Small intestine (tissue), 7 donors: ENCODE measurements at regions not wholly inside any gene's neighbourhood (a gene's known extent, or its start where the extent isn't known, plus 50 kb on each side); places are given as distances from the start of the nearest gene placed in this dataset.

Experiments used
- DNase-seq, 2 donors: peaks; one replicate each; pipeline versions ENCODE4 v3.0.0 to v3.0.0-alpha.2; 2013
- FAIRE-seq: peaks from 2 replicates; lab custom pipeline; 2012; peaks lifted over from hg19 to GRCh38; lab: Jason Lieb, UNC
- H3K27ac ChIP-seq, 3 donors: one replicate each; pipeline ENCODE4 v1.5.1; 2013; ENCODE audit warnings: low read length in 2 of 3, mild to moderate bottlenecking in 2 of 3, control low read depth in 1 of 3, inconsistent platforms in 1 of 3, low read depth in 1 of 3, moderate library complexity in 1 of 3
- H3K27me3 ChIP-seq, 3 donors: one replicate each; pipeline ENCODE4 v1.6.1; 2013; ENCODE audit warnings: low read length in 3 of 3, inconsistent platforms in 1 of 3; ENCODE audit not compliant: control insufficient read depth in 3 of 3, insufficient read depth in 3 of 3
- H3K36me3 ChIP-seq, 3 donors: one replicate each; pipeline ENCODE4 v1.6.1; 2013; ENCODE audit warnings: low read length in 3 of 3, inconsistent platforms in 1 of 3, low read depth in 1 of 3, mild to moderate bottlenecking in 1 of 3, moderate library complexity in 1 of 3; ENCODE audit not compliant: control insufficient read depth in 3 of 3, insufficient read depth in 2 of 3
- H3K4me1 ChIP-seq, 3 donors: one replicate each; pipeline ENCODE4 v1.6.1; 2013; ENCODE audit warnings: low read length in 2 of 3, inconsistent platforms in 1 of 3, low read depth in 1 of 3, mild to moderate bottlenecking in 1 of 3, moderate library complexity in 1 of 3; ENCODE audit not compliant: control insufficient read depth in 3 of 3, insufficient read depth in 2 of 3
- H3K4me3 ChIP-seq, 3 donors: one replicate each; pipeline ENCODE4 v1.5.1; 2013; ENCODE audit warnings: low read length in 3 of 3, control low read depth in 1 of 3, inconsistent platforms in 1 of 3, low read depth in 1 of 3, mild to moderate bottlenecking in 1 of 3, moderate library complexity in 1 of 3
- H3K9me3 ChIP-seq, 2 donors: one replicate each; pipeline ENCODE4 v1.6.1; 2013; ENCODE audit warnings: low read depth in 1 of 2, low read length in 1 of 2; ENCODE audit not compliant: control insufficient read depth in 2 of 2, insufficient read depth in 1 of 2
- WGBS, 3 donors: extraction: QIAGEN DNeasy Blood & Tissue Kit; methylation state at CpG; one replicate each; pipeline ENCODE4 v1.1.7; 2013; 5-methylcytosine and 5-hydroxymethylcytosine counted together
- donor health status: healthy with polysubstance abuse.
- donor health status: control.
- donor health status: control.
- donor health status: Bipolar disorder and iron deficiency.
- donor health status: healthy.

- FAIRE-seq, result no peak
- 53 to 76% (median 63%) methylated on average over 4 of the region's 4 CpGs for WGBS, 3 donors
- DNase-seq, result no peak
- Histone ChIP-seq H3K9me3 (no peaks in the 10 kb centered on the region), H3K4me1 (no peaks in the 10 kb centered on the region), H3K36me3 (no peaks in the 10 kb centered on the region), H3K4me3 (no peak overlapping the region), H3K27ac (no peak overlapping the region), H3K27me3 (no peaks in the 10 kb centered on the region)
Measured at GRCh38 chr13:58187881-58188280, 556.3 kb downstream of the PCDH17 start.

- 43 to 67% (median 53%) methylated on average over 4 of the region's 4 CpGs for WGBS, 3 donors
- DNase-seq (no peak), FAIRE-seq (no peak)
- Histone ChIP-seq H3K27me3 (no peaks in the 10 kb centered on the region), H3K4me3 (no peak overlapping the region), H3K4me1 (no peaks in the 10 kb centered on the region), H3K27ac (no peak overlapping the region), H3K9me3 (no peaks in the 10 kb centered on the region), H3K36me3 (no peaks in the 10 kb centered on the region)
Measured at GRCh38 chr13:58190577-58190976, 559.0 kb downstream of the PCDH17 start.

DNA sequence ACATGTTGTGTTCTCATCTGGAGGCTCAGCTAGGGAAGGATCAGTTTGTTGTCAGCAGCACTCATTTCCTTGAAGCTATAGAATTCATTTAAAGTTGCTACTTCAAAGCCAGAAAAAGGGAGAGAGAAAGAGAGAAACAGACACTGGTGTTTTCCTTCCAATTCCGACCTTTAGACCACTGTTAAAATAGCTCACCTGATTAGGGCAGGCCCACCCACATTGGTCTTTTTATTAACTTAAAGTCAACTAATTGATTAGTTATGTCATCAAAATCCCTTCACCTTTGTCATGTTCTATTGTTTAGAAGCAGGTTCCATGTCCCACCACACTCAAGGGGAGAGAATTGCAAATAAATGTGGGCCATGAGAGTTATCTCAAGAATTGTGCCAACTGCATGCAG lies 560.2 kb downstream of the PCDH17 start:
- Histone ChIP-seq H3K9me3 (no peaks in the 10 kb centered on the region), H3K27ac (no peak overlapping the region), H3K4me3 (no peak overlapping the region), H3K27me3 (no peaks in the 10 kb centered on the region), H3K4me1 (no peaks in the 10 kb centered on the region), H3K36me3 (no peaks in the 10 kb centered on the region)
- WGBS, 3 donors, result 69 to 88% (median 76%) methylated on average over 1 of the region's 1 CpG
- FAIRE-seq (no peak), DNase-seq (no peak)

- peaks cover 0 to 2% of the 10 kb centered on the region in 2 donors for H3K9me3 ChIP-seq
- no peaks in the 10 kb centered on the region for H3K4me1 ChIP-seq
- DNase-seq (no peak), FAIRE-seq (no peak)
- no peaks in the 10 kb centered on the region for H3K27me3 ChIP-seq
- WGBS, 3 donors, result 88 to 94% (median 91%) methylated on average over 1 of the region's 1 CpG
- no peaks in the 10 kb centered on the region for H3K36me3 ChIP-seq
- H3K4me3 ChIP-seq, result no peak overlapping the region
- no peak overlapping the region for H3K27ac ChIP-seq
Measured at GRCh38 chr13:58202099-58202498, 570.6 kb downstream of the PCDH17 start.

DNA sequence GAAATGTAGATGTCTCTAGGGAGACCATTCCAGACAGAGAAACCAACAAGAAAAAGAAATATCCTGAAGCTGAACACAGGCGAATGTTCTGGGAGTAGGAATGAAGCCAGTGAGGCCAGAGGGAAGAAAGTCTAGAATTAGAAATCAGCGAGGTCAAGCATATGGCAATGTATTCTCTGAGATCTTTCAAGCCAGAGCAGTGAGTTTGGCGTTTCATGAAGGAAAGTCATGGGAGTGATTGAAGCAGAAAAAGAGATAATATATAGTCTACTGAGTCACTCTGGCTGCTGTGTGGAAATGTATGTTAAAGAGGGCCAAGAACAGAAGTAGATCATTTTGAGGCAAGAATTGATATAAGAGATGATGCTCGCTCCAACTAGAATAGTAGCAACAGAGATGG lies 576.0 kb downstream of the PCDH17 start:
- WGBS, 3 donors, result 66 to 80% (median 79%) methylated on average over 4 of the region's 4 CpGs
- Histone ChIP-seq H3K4me1 (no peaks in the 10 kb centered on the region), H3K4me3 (no peak overlapping the region), H3K9me3 (no peaks in the 10 kb centered on the region), H3K27ac (no peak overlapping the region), H3K27me3 (no peaks in the 10 kb centered on the region), H3K36me3 (no peaks in the 10 kb centered on the region)
- FAIRE-seq, result no peak
- DNase-seq, result no peak

DNA sequence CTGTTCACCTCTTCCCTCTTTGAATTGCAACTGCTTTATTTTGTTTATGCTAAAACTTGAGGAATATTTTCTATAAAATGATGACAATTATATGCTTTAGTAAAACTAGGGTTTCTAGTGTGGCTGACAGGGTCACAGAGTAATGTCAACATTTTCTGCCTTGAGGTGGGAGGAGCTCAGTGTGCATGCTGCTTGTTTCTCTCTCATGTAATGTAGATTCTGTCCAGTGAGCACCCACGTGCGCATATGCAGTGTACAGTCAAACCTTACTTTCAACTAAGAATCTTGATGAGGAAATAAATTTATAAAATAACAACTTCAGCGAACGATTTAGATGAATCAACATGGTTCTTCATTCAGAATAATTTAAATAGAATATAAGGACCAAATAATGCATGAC lies 603.9 kb downstream of the PCDH17 start:
- Histone ChIP-seq H3K27ac (no peak overlapping the region), H3K9me3 (no peaks in the 10 kb centered on the region), H3K36me3 (no peaks in the 10 kb centered on the region), H3K4me3 (no peak overlapping the region), H3K27me3 (no peaks in the 10 kb centered on the region), H3K4me1 (no peaks in the 10 kb centered on the region)
- WGBS, 3 donors, result 79 to 85% (median 84%) methylated on average over 4 of the region's 4 CpGs
- no peak for DNase-seq
- no peak for FAIRE-seq

GRCh38 chr13:58238972-58239773 lies 607.6 kb downstream of the PCDH17 start:
- Histone ChIP-seq H3K4me3 (no peak overlapping the region), H3K27ac (no peak overlapping the region), H3K27me3 (no peaks in the 10 kb centered on the region), H3K4me1 (no peaks in the 10 kb centered on the region), H3K9me3 (no peaks in the 10 kb centered on the region), H3K36me3 (no peaks in the 10 kb centered on the region)
- WGBS, 3 donors, result 68 to 87% (median 84%) methylated on average over 10 of the region's 10 CpGs
- FAIRE-seq (no peak), DNase-seq (no peak)

- Histone ChIP-seq H3K36me3 (no peaks in the 10 kb centered on the region), H3K9me3 (no peaks in the 10 kb centered on the region), H3K4me1 (no peaks in the 10 kb centered on the region), H3K27me3 (no peaks in the 10 kb centered on the region), H3K27ac (no peak overlapping the region), H3K4me3 (no peak overlapping the region)
- 88 to 91% (median 89%) methylated on average over 9 of the region's 9 CpGs for WGBS, 3 donors
- DNase-seq, result no peak
- FAIRE-seq, result no peak
Measured at GRCh38 chr13:58239774-58240268, 608.3 kb downstream of the PCDH17 start.

DNA sequence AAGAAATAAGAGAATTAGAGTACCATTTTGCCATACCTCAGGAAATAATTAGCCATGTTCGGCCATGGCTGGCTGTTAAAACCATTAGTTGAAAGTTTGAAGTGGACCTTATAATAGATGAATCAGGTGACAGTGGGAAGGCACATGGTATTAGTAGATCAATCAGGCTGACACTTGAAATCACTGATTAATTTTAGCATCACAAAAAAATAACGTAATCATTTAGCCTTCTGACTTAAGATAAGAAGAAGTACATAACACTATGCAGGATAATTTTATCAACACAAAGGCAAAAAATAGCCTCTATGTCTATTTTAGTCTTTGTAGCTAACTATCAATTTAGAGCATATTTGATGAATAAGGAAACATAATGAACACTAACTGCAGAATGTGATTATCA lies 615.5 kb downstream of the PCDH17 start:
- H3K9me3 ChIP-seq, result no peaks in the 10 kb centered on the region
- H3K4me3 ChIP-seq, result no peak overlapping the region
- H3K27me3 ChIP-seq, result no peaks in the 10 kb centered on the region
- no peak overlapping the region for H3K27ac ChIP-seq
- WGBS, 3 donors, result 64 to 84% (median 65%) methylated on average over 2 of the region's 2 CpGs
- no peaks in the 10 kb centered on the region for H3K4me1 ChIP-seq
- DNase-seq (no peak), FAIRE-seq (no peak)
- no peaks in the 10 kb centered on the region for H3K36me3 ChIP-seq
